Head of caudate nucleus (tissue), 42 donors: ENCODE measurements at regions not wholly inside any gene's neighbourhood (a gene's known extent, or its start where the extent isn't known, plus 50 kb on each side); places are given as distances from the start of the nearest gene placed in this dataset.

Experiments used
- DNase-seq, 42 donors: peaks; one replicate each; pipeline versions ENCODE4 v3.0.0 to v3.0.0-alpha.2; 2020 to 2021; ENCODE audit warnings: mixed read lengths in 7 of 42
- intact Hi-C: fragments of 100-400 bp; cut with DNase I; formaldehyde crosslinking; loops from one replicate; pipeline ENCODE4 v1.15.0; 2022

DNA sequence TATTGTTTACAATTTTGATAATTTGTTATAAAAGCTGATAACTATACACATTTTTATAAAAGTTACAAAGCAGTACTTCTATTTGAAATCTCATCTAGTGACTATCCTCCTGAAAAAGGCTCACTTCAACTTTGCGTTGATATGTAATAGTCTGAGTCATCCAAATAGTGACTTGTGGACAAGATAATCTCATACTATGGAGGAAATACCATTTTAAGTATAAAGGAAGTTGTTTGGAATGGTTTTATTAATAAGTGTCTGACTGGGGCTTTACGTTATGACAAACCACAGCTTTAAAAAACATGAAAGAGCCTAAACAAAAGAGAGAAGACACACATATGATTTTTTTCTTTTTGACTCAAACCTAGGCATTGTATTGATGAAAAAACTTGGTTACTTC, 272.3 kb upstream of the COL3A1 start:
- intact Hi-C loops, result no loop called here
- DNase-seq, result no peak

DNA sequence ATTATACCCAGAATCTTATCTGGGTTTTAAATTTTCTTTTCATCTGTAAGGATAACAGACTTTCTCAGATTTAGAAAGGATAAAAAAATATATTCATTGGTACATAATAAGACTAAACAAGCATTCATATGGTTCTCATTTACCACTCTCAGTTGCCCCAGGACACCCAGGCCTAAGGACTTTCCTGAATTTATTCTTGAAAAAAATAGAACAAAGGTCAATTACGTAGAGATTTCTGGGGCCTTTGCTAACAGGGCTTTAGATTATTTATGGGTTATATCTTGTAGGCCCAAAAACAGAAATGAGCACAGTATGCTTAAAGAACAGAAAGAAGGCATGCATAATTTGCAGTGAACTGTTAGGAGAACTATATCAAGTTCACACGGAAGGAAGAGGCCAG, 269.0 kb upstream of the COL3A1 start:
- DNase-seq, result no peak
- intact Hi-C loops, result no loop called here

DNA sequence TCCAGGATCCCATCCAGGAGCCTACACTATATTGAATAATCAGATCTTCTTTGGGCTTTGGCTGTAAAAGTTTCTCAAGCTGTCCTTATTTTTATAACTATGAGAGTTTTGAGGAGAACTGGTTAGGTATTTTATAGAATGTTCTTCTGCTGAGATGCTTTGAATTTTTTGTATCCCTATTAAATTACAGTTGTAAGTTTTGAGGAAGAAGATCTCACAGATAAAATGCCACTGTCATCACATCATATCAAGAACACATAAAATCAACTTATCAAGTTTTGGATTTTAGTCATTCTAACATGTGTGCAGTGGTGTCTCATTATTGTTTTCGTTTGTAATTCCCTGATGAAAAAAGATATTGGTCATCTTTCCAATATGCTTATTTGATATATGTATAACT, 260.2 kb upstream of the COL3A1 start:
- intact Hi-C loops, result no loop called here
- no peak for DNase-seq

DNA sequence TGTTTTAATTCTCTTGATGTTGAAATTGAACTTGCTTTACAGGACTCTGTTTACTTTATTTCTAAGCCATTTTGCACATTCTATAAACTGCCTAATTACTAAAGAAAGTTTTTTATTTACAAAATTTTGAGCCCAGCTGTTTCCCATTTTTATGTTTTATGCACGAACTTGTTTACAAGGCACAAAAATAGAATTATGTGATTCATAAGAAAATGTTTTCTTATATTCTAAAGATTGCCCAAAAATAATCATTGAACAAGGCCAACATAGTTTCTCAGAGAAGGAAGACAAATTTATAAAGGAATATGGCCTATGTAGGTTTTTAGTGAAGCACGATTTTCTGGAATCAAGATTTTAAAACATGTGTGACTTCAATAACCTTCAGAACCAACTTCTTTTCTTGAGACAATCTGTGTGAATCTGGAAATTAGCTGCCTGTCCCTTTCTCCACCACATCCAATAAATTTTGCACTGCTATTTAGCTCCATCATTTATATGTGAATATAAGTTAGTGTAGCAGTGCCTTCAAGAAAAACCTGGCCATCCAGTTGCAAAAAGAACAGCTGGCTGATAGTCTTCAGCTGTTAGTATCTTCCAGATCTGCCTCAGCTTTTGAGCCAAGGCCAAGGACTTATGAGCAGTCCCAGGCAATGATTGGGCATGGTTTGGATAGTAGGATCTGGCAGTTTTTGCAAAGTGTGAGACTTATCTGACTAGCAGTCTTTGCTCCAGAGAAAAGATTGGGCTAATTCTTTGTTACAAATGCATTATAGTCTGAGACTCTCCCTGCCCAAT, 253.2 kb upstream of the COL3A1 start:
- DNase-seq, result no peak
- intact Hi-C loops, result no loop called here

DNA sequence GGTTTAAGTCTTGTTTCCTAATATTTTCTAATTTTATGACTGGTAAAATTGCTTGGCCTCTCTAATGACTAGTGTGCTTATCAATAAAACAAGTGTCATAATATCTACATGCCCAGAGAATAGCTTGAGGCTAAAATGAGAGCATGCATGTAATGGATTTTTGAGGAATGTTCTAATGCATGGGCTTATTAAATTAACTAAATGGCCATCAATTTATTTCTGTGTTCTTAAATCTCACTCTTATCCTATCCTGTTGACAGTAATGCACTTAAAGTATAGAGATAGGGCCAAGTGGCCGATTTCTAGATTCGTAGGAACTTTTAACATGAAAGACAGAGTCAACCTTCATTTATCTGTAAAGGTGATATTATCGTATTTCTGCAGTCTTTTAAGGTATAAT, 252.4 kb upstream of the COL3A1 start:
- intact Hi-C loops, result no loop called here
- DNase-seq, result no peak

DNA sequence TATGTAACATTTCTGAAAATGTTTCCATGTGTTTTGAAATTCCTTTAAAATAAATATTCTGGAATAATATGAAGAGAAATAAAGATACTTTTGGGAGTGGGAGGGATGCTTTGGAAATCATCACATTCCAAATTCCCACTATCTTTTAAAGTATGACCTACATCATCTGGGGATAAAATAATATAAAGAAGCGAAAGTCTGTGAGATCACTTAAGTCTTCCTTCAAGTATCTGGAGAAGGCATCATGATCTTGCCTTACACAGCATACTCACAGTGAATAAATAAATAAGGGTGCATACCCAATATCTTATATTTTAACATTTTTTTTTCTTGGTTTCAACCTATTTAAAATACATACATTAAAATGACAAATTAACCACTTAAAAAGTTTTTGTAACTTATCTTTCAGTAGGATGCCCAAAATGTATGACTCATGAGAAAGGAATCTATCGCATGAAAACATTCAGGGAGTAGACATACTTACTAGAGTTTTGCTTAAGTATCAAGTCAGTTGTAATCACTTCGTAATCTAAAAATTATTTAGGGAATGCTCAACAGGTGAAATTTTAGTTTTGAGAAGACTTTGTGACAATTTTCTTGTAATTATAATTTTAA, 248.3 kb upstream of the COL3A1 start:
- intact Hi-C loops, result no loop called here
- no peak for DNase-seq

DNA sequence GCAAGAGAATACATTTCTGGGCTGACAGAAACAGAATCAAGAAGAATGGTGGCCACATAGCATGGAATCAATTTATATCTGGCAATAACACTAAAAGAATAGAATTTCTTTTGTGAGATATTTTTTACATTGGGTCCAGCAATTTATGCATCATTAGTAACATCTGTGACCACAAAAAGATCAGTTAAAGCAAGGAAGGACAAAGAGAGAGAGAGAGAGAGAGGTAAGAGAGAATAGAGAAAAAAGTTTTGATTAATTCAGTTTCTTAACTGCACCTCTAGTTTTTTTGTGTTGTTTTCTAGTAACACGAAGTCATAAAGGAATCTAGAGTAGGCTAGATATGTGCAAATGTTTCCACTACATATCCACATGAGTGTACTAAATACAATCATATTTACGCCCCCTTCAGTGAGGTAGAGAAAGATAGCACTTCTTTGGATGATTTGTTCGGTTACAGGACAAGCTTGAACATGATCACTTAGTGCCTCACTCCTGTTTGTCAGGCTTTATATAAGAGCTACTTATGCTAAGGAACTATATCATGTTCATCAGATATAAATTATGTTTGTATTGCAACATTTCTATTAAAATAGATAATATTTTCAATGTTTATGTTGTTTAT, 247.4 kb upstream of the COL3A1 start:
- intact Hi-C loops, result no loop called here
- DNase-seq, result no peak

DNA sequence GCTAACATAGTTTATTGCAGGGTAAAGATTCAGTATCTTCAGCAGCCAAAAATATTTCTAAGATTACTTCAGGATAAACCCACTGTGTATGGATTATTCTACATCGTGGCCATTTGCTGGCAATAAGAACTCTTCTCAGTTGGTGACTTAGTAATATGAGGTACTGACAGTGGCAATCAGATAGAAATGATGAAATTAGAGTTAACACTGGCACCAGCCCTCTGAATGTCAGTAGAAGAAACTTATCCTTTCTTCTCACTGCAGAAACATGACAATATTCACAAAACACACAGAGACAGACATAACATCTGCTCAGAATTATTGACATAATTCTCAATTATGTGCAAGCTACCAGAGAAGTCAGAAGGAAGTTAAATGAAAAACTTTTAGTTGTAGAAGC, 246.3 kb upstream of the COL3A1 start:
- intact Hi-C loops, result no loop called here
- no peak for DNase-seq

DNA sequence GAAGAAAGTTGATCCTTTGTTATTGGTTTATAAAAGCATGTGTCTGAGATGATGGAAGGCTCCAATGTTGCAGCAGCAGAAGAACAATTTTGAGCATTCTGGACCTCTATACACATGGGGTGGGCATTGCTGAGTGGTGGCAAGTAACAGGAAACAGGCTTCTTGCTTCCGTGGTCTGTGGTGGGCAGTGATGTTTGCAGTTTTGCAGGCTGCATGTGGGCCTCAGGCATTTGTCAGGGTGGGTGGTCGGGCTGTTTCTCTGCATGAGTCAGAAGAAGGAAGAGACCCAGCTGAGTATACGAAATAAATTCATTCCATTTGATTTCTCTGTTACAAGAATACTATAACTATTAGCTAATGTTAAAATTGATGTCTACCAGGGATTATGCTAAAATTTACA, 239.5 kb upstream of the COL3A1 start:
- no peak for DNase-seq
- intact Hi-C loops, result no loop called here

DNA sequence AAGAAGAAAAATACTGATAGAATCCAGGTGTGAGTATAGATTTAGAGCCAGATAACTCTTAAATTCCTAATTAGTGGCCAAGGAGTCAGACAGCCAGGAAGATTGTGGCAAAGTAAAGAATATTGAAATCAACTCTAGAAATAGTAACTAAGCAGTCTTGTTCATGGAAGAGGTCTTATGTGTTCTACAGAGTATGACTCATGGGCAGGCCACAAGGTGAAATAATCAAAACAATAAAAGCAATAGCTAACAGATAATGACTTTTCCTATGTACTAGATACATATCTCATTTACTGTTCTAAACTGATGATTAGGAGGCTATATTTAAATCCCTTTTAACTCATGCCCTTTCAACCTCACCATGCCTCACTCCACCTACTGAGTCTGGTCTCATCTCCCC, 227.4 kb upstream of the COL3A1 start:
- DNase-seq, result no peak
- intact Hi-C loops, result no loop called here

DNA sequence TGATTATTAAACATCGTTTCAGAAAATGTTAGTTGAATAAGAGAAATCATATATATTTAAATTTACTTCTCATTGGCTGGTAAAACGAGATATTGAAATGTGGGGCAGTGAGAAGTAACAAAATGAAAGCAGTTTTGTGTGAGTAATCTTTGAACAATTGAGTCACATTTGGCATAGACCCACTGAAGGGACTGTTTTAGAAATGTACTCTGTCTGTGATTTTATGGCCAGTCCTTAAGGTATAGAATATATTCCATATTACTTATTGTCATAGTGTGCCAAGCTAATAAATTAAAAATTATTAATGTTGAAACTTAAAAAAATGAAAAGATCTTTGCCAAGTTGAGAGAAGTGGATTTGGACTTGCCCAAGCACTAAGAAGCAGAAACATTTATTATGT, 222.4 kb upstream of the COL3A1 start:
- DNase-seq, result no peak
- intact Hi-C loops, result no loop called here

DNA sequence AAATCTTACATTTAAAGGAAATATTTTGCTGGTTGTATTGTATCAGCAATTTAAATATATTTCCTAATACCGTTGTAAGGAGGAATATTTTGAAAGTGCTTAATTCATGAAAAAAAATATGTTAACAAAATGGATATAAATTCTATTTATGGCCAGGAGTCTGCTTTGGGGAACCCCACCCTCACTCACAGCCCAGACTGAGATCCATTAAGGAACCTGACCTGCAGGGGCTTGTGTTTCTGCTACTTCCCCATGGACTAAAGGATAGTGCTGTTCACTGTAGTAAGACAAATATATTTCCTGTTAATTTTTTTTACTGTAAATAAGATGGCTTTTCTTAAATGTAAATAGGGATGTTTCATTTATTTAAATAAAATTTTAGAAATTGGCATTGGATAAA, 221.9 kb upstream of the COL3A1 start:
- intact Hi-C loops, result no loop called here
- DNase-seq, result no peak

DNA sequence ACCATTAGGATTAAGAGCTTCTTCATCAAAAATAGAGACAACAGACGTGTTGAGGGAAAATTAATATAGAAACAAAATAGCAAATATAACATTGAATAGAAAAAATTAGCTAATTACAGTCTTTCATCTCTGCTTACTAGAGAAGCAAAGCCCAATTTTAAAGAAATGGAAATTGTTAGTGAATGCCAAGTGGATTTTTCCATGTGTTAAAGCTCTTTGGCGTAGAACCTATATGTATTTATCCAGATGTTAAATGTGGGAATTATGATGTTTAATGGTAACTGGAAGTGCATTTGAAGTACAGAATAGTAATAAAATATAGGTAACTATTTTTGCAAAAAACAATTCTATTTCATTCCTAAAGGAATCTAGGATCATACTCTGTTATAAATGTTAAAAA, 212.0 kb upstream of the COL3A1 start:
- intact Hi-C loops, result no loop called here
- no peak for DNase-seq

DNA sequence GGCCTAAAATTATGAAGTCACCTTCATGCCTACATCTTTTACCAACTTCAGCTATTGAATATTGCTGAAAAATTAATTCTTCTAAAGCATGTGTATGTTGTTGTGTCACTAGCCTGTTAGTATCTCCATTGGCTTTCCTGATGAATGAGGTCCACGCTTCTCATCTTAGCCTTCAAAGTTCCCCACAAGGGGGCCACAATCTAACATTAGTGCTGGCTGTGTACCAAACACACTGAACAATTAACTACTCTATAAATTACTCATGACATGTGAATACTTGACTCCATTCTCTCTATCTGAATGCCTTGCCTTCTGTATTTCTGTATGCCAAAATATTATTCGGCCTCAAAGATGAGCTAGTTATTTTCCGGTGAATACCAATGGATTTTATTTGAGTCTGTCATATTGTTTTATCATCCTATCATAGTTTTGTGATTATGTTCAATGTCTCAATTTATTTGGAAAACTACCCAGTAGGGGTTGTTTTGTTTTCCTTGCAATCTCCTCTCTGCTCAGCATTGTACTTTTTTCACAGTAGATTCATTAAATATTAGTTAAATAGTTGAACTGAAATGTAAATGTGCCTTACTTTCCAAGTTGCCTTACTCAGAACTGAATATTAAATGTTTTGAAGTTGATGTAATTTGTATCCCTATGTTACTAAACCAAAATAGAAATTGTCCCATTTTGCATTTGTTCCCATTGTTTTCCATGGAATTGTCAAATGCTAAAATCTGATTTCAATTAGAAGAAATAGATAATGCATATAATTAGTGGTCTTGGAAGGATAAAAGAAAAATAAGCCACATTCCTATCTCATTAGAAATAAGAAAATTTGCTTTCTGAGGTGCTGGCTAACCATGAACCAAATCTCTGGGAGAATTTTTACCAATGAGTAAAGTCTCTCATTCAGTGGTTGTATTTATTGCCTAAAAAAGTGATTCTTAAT, 208.4 kb upstream of the COL3A1 start:
- DNase-seq, result no peak
- intact Hi-C loops, result no loop called here

DNA sequence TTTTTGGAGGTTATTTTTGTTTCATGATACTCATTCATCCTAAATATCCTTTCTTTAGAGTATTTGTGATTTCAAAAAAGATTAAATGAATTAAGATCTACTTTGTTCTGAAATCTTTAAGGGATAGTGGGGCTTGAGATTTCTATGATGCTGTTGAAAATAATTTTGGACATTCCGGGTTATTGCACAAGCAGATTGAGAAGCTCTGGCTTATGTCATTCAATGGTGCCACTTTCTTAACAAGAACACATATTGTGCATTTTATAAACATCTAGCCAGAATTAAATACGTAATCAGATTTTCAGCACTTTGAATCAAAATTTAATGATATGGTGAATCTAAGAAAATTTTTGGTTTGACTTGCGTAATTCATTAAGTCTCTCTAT, 207.7 kb upstream of the COL3A1 start:
- DNase-seq, result no peak
- intact Hi-C loops, result no loop called here

DNA sequence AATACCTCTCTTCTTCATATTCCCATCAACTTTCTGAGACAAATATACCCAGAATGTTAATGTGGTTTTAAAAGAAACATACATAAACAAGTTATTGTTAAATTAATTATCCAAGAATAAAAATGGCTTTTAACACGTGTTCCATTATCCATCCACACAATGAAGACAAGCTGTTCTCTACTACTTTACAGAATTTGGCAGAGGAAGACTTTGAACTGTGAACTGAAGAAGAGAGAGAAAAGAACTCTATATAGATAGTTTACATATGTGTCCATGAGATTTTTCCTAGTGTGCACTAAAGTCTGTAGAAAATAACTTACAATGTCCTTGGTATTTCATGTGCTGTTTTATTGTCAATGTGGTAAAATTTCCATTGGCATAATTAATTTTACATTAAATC, 207.0 kb upstream of the COL3A1 start:
- intact Hi-C loops, result no loop called here
- no peak for DNase-seq

DNA sequence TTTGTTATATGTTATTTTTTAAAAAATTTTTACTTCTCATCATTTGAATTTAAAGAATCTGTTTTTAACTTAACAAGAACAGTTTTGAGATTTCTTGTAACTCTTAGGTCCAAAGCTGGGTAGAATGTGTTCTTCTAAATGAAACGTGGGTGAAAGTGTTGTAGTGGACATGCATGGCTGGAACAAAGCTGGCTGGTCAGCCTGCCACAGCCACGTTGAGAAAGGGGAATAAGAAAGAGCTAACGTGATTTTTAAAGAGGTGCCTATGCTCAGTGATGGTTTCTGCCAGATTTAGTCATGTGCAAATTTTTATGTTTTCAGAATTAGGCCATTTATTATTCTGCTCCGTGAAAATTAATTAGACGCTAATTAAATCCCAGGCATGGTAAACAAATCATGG, 203.9 kb upstream of the COL3A1 start:
- DNase-seq, result no peak
- intact Hi-C loops, result no loop called here

DNA sequence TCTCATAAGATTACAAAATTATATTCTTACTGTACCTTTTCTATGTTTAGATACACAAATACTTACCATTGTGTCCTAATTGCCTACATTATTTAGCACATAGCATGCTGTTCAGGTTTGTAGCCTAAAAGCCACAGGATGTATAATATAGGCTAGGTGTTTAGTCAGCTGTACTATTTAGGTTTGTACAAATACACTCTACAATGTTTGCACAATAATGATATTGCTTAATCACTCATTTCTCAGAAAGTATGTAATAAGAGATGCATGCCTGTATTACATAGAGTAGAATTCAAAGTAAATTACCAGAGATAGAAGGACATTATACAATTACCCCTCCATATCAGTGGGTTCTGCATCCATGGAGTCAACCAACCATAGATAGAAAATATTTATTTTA, 201.1 kb upstream of the COL3A1 start:
- intact Hi-C loops, result no loop called here

DNA sequence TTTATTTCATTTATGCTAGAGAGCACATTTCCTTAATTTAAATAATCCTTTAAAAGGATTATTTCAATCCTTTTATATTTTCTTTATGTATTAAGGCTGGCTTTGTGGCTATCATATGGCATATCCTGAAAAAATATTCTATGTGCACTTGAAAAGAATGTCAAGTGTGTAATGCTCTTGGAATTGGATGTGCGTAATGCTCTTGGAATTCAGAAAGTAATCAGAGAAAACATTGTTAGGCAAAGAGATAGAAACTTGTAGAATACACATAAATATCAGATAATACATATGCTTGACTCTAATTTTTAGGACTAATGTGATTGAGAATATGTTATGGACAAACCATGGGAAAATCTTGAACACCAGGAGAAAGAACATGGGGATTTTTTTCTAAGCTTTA, 197.5 kb upstream of the COL3A1 start:
- intact Hi-C loops, result no loop called here
- no peak for DNase-seq

More for the DNA sequence above, 201.1 kb upstream of the COL3A1 start:
- DNase-seq, result no peak

DNA sequence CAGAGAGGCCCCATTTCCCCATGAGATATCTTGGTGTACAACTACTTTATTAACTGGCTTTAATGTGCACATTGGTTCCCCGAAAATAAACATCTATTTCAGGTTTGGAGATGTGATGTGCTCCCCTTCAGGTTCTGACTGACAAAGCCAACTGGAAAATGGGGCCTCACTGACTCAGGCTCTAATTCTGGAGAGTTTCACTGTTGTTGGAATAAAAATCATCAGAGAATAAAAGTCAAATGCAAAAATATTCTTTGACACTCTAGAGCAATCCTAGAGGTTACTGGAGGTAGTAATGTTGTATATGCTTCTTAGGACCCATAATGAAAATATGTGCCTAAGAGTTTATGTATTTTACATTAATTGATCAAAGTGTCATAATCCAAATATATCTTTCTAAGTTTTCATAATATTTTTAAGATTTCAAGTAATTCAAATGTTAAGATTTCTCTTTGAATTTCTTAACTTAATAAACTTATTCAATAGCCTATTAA, 189.9 kb upstream of the COL3A1 start:
- intact Hi-C loops, result no loop called here
- DNase-seq, result no peak
